ENCODE measurements at regions not wholly inside any gene's neighbourhood (a gene's known extent, or its start where the extent isn't known, plus 50 kb on each side); places are given as distances from the start of the nearest gene placed in this dataset.

DNA sequence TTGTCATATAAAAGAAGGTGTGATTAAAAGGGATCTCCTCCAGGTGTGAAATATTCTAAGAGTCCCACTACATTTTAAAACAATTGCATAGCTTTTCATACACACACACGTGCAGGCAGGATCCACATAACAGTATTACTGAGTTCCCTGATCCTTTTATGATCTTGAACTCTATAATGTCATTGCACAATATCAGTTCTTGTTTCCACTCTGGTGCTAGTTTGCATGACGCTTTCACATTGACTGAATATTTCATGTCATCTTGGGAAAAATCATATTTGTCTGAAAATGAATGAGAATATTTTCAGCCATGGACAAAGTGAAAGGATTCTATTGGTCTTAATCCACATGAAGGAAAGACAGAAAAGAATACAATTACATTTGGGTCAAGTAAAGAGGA lies 703.8 kb downstream of the CDH8 start:
- WGBS (ENCODE audit: missing lambda C conversion rate), result 9% methylated on average over 2 of the region's 2 CpGs
- no peak overlapping the region for H3K4me3 ChIP-seq

DNA sequence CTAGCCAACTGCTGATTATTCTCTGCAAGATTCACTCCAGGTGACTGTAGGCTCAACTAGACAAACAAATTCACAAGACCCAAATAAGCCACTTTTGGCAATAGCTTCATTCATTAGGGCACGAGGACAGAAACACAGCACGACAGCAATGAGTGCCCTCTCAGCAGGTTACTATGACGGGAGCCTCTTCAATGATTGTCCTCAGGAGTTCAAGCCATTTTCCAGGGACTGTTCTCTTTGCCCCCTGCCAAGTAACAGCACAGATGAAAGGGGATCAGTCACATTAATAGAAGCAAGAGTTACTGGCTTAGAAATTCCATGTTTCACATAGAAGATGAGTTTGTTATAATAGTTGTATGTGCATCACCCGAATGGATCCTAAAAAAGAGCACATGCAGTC lies 712.2 kb downstream of the CDH8 start:
- H3K9me3 ChIP-seq, result no peaks in the 10 kb centered on the region
- ChIA-PET CTCF (no interaction called here), POLR2A (no interaction called here)
- ATAC-seq (no peak), FAIRE-seq (no peak), DNase-seq (ENCODE audit: low read depth in 1 of 2, low spot score in 1 of 2) (no peak)
- TF ChIP-seq, protein P1, sequence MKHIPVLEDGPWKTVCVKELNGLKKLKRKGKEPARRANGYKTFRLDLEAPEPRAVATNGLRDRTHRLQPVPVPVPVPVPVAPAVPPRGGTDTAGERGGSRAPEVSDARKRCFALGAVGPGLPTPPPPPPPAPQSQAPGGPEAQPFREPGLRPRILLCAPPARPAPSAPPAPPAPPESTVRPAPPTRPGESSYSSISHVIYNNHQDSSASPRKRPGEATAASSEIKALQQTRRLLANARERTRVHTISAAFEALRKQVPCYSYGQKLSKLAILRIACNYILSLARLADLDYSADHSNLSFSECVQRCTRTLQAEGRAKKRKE (CRISPR knock-in tag; IDR thresholded peaks at IDR 0.05; ENCODE audit: low read depth), result no peak
- TF ChIP-seq RFX5 (IDR thresholded peaks at IDR 0.05) (no peak), ZC3H11A (IDR thresholded peaks at IDR 0.05) (no peak), FOXS1 (CRISPR knock-in tag; IDR thresholded peaks at IDR 0.05) (no peak), SMC3 (IDR thresholded peaks at IDR 0.05) (no peak)
- TF ChIP-seq, protein P2, sequence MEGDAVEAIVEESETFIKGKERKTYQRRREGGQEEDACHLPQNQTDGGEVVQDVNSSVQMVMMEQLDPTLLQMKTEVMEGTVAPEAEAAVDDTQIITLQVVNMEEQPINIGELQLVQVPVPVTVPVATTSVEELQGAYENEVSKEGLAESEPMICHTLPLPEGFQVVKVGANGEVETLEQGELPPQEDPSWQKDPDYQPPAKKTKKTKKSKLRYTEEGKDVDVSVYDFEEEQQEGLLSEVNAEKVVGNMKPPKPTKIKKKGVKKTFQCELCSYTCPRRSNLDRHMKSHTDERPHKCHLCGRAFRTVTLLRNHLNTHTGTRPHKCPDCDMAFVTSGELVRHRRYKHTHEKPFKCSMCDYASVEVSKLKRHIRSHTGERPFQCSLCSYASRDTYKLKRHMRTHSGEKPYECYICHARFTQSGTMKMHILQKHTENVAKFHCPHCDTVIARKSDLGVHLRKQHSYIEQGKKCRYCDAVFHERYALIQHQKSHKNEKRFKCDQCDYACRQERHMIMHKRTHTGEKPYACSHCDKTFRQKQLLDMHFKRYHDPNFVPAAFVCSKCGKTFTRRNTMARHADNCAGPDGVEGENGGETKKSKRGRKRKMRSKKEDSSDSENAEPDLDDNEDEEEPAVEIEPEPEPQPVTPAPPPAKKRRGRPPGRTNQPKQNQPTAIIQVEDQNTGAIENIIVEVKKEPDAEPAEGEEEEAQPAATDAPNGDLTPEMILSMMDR (IDR thresholded peaks at IDR 0.05), result no peak
- TF ChIP-seq, protein P3, sequence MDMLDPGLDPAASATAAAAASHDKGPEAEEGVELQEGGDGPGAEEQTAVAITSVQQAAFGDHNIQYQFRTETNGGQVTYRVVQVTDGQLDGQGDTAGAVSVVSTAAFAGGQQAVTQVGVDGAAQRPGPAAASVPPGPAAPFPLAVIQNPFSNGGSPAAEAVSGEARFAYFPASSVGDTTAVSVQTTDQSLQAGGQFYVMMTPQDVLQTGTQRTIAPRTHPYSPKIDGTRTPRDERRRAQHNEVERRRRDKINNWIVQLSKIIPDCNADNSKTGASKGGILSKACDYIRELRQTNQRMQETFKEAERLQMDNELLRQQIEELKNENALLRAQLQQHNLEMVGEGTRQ (IDR thresholded peaks at IDR 0.05), result no peak
- no peak overlapping the region for H3K27ac ChIP-seq
- no peak overlapping the region for H3K4me3 ChIP-seq
- H3K4me1 ChIP-seq, result no peaks in the 10 kb centered on the region
- no peak overlapping the region for H3K4me2 ChIP-seq
- 6% methylated on average over 4 of the region's 4 CpGs for WGBS (ENCODE audit: missing lambda C conversion rate)

More for the DNA sequence above, 703.8 kb downstream of the CDH8 start:
- ATAC-seq (no peak), FAIRE-seq (no peak), DNase-seq (ENCODE audit: low read depth in 1 of 2, low spot score in 1 of 2) (no peak)
- no peak for TF ChIP-seq POLR2A (IDR thresholded peaks at IDR 0.05; ENCODE audit: low read length)
- no peak for TF ChIP-seq JUN (IDR thresholded peaks at IDR 0.05)
- TF ChIP-seq ESRRA (IDR thresholded peaks at IDR 0.05; ENCODE audit: borderline replicate concordance, low read length), result no peak
- TF ChIP-seq, protein P4, sequence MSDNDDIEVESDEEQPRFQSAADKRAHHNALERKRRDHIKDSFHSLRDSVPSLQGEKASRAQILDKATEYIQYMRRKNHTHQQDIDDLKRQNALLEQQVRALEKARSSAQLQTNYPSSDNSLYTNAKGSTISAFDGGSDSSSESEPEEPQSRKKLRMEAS (IDR thresholded peaks at IDR 0.05), result no peak
- no peak for TF ChIP-seq KDM1A (IDR thresholded peaks at IDR 0.05; ENCODE audit: low read depth)
- H3K4me1 ChIP-seq, result no peaks in the 10 kb centered on the region
- ChIA-PET POLR2A (no interaction called here), CTCF (no interaction called here)
- H3K27ac ChIP-seq, result no peak overlapping the region
- no peaks in the 10 kb centered on the region for H3K9me3 ChIP-seq
- no peak overlapping the region for H3K4me2 ChIP-seq

DNA sequence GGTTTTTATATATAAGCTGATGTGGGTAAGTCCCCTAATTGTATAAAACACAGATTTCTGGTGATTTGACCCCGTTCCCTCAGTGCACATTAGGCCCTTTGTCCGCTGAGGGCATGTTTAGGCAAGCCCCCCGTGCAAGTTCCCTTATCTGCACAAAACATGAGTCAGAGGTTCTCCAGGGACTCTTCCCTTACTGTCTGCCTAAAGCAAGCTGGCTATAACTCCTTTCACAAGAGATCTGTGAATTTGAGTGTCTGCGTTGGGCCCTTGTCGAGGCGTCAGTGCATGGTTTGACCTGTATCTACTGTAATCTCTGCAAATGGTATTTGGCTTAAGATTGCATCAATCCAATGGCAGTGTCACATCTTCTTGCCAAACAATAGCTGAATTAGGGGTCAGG lies 712.8 kb downstream of the CDH8 start:
- no peak for FAIRE-seq
- Histone ChIP-seq H3K4me2 (no peak overlapping the region), H3K27ac (no peak overlapping the region), H3K4me3 (no peak overlapping the region), H3K4me1 (no peaks in the 10 kb centered on the region), H3K9me3 (no peaks in the 10 kb centered on the region)
- TF ChIP-seq TFCP2L1 (CRISPR knock-in tag; IDR thresholded peaks at IDR 0.05), result no peak
- TF ChIP-seq ZC3H11A (IDR thresholded peaks at IDR 0.05), result no peak
- no peak for TF ChIP-seq ZNF302 (CRISPR knock-in tag; IDR thresholded peaks at IDR 0.05)
- TF ChIP-seq GATA3 (IDR thresholded peaks at IDR 0.05; ENCODE audit: borderline replicate concordance), result no peak
- no peak for TF ChIP-seq CEBPB (IDR thresholded peaks at IDR 0.05)
- no peak for TF ChIP-seq HOXB5 (CRISPR knock-in tag; IDR thresholded peaks at IDR 0.05)
- TF ChIP-seq SMC3 (IDR thresholded peaks at IDR 0.05), result no peak
- TF ChIP-seq, protein P5, sequence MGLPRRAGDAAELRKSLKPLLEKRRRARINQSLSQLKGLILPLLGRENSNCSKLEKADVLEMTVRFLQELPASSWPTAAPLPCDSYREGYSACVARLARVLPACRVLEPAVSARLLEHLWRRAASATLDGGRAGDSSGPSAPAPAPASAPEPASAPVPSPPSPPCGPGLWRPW (IDR thresholded peaks at IDR 0.05), result no peak
- TF ChIP-seq, protein P3 (IDR thresholded peaks at IDR 0.05), result no peak
- TF ChIP-seq, protein P2 (IDR thresholded peaks at IDR 0.05), result no peak
- TF ChIP-seq FOSB (CRISPR knock-in tag; IDR thresholded peaks at IDR 0.05), result no peak
- TF ChIP-seq KDM1A (IDR thresholded peaks at IDR 0.05; ENCODE audit: low read depth), result no peak
- TF ChIP-seq RARB (CRISPR knock-in tag; IDR thresholded peaks at IDR 0.05), result no peak
- TF ChIP-seq POLR2A (IDR thresholded peaks at IDR 0.05; ENCODE audit: low read length), result no peak
- no peak for TF ChIP-seq RNF2 (IDR thresholded peaks at IDR 0.05; ENCODE audit: borderline replicate concordance, low read depth)
- no peak for TF ChIP-seq NR3C1 (IDR thresholded peaks at IDR 0.05)
- TF ChIP-seq HOXA7 (CRISPR knock-in tag; IDR thresholded peaks at IDR 0.05), result no peak
- TF ChIP-seq, protein P6, sequence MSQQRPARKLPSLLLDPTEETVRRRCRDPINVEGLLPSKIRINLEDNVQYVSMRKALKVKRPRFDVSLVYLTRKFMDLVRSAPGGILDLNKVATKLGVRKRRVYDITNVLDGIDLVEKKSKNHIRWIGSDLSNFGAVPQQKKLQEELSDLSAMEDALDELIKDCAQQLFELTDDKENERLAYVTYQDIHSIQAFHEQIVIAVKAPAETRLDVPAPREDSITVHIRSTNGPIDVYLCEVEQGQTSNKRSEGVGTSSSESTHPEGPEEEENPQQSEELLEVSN (IDR thresholded peaks at IDR 0.05; ENCODE audit: borderline replicate concordance, low read depth), result no peak
- TF ChIP-seq, protein P7, sequence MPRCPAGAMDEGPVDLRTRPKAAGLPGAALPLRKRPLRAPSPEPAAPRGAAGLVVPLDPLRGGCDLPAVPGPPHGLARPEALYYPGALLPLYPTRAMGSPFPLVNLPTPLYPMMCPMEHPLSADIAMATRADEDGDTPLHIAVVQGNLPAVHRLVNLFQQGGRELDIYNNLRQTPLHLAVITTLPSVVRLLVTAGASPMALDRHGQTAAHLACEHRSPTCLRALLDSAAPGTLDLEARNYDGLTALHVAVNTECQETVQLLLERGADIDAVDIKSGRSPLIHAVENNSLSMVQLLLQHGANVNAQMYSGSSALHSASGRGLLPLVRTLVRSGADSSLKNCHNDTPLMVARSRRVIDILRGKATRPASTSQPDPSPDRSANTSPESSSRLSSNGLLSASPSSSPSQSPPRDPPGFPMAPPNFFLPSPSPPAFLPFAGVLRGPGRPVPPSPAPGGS (IDR thresholded peaks at IDR 0.05), result no peak
- POLR2A ChIA-PET, result no interaction called here
- 44% methylated on average over 6 of the region's 6 CpGs for WGBS (ENCODE audit: missing lambda C conversion rate)
- DNase-seq (ENCODE audit: low read depth in 1 of 2, low spot score in 1 of 2), result no peak
- CTCF ChIA-PET, result no interaction called here
- no peak for ATAC-seq
